ENCODE measurements at regions not wholly inside any gene's neighbourhood (a gene's known extent, or its start where the extent isn't known, plus 50 kb on each side); places are given as distances from the start of the nearest gene placed in this dataset.

GRCh38 chr6:137353842-137354397 is 134.7 kb upstream of the IFNGR1 start:
- no peak for DNase-seq (ENCODE audit: low spot score)

GRCh38 chr6:137353346-137353745 is 134.2 kb upstream of the IFNGR1 start:
- DNase-seq (ENCODE audit: low spot score), result peak; percentile 43

- no peak for DNase-seq (ENCODE audit: low spot score)
Observed at GRCh38 chr6:137352859-137353258, 133.7 kb upstream of the IFNGR1 start.

- DNase-seq (ENCODE audit: low spot score), result no peak
Observed at GRCh38 chr6:137351890-137352289, 132.7 kb upstream of the IFNGR1 start.

GRCh38 chr6:137350857-137351256 is 131.7 kb upstream of the IFNGR1 start:
- no peak for DNase-seq (ENCODE audit: low spot score)

- no peak for DNase-seq (ENCODE audit: low spot score)
Observed at GRCh38 chr6:137349856-137350830, 131.0 kb upstream of the IFNGR1 start.

GRCh38 chr6:137348777-137349176 is 129.6 kb upstream of the IFNGR1 start:
- DNase-seq (ENCODE audit: low spot score), result no peak

- no peak for DNase-seq (ENCODE audit: low spot score)
Observed at GRCh38 chr6:137343241-137343640, 124.1 kb upstream of the IFNGR1 start.

- no peak for DNase-seq (ENCODE audit: low spot score)
Observed at GRCh38 chr6:137342607-137343190, 123.5 kb upstream of the IFNGR1 start.

- no peak for DNase-seq (ENCODE audit: low spot score)
Observed at GRCh38 chr6:137341681-137342195, 122.6 kb upstream of the IFNGR1 start.

- no peak for DNase-seq (ENCODE audit: low spot score)
Observed at GRCh38 chr6:137339929-137340559, 120.9 kb upstream of the IFNGR1 start.

- no peak for DNase-seq (ENCODE audit: low spot score)
Observed at GRCh38 chr6:137334884-137335283, 115.7 kb upstream of the IFNGR1 start.

- no peak for DNase-seq (ENCODE audit: low spot score)
Observed at GRCh38 chr6:137334094-137334493, 114.9 kb upstream of the IFNGR1 start.

GRCh38 chr6:137332637-137333280 is 113.6 kb upstream of the IFNGR1 start:
- no peak for DNase-seq (ENCODE audit: low spot score)

GRCh38 chr6:137323860-137324259 is 104.7 kb upstream of the IFNGR1 start:
- DNase-seq (ENCODE audit: low spot score), result peak; percentile 46

GRCh38 chr6:137320271-137320670 is 101.1 kb upstream of the IFNGR1 start:
- no peak for DNase-seq (ENCODE audit: low spot score)

- no peak for DNase-seq (ENCODE audit: low spot score)
Observed at GRCh38 chr6:137316626-137317025, 97.4 kb upstream of the IFNGR1 start.

GRCh38 chr6:137315081-137315480 is 95.9 kb upstream of the IFNGR1 start:
- DNase-seq (ENCODE audit: low spot score), result no peak

GRCh38 chr6:137313928-137314855 is 95.0 kb upstream of the IFNGR1 start:
- DNase-seq (ENCODE audit: low spot score), result peak; percentile 78

- DNase-seq (ENCODE audit: low spot score), result no peak
Observed at GRCh38 chr6:137313211-137313610, 94.0 kb upstream of the IFNGR1 start.

GRCh38 chr6:137311940-137312339 is 92.8 kb upstream of the IFNGR1 start:
- DNase-seq (ENCODE audit: low spot score), result no peak

Measured in NAMALWA (cell line).